Ureter (tissue), 1 donor: ENCODE measurements at regions not wholly inside any gene's neighbourhood (a gene's known extent, or its start where the extent isn't known, plus 50 kb on each side); places are given as distances from the start of the nearest gene placed in this dataset.
"Not testable (repeated sequence)": the region's sequence is repeated elsewhere in the genome, so short reads cannot be mapped to it uniquely, and the experiment has no call there.

Source experiments
- DNase-seq: peaks from one replicate; pipeline ENCODE4 v3.0.0-alpha.2; 2020; ENCODE audit warnings: low spot score
- donor health status: DM: yes; HTN: yes; CAD: no.

- DNase-seq: no peak
These were observed 722.6 kb downstream of the GATA3 start for GRCh38 chr10:8776926-8777622.

- DNase-seq: no peak
These were observed 724.2 kb downstream of the GATA3 start for GRCh38 chr10:8778713-8779112.

- no peak for DNase-seq
These were observed 733.2 kb downstream of the GATA3 start for GRCh38 chr10:8787649-8788048.

GRCh38 chr10:8790390-8790789, 735.9 kb downstream of the GATA3 start:
- DNase-seq: no peak

- DNase-seq: no peak
These were observed 740.4 kb downstream of the GATA3 start for GRCh38 chr10:8794860-8795259.

- DNase-seq: no peak
These were observed 745.9 kb downstream of the GATA3 start for GRCh38 chr10:8800426-8800825.

GRCh38 chr10:8803992-8804391, 749.5 kb downstream of the GATA3 start:
- DNase-seq: no peak

GRCh38 chr10:8810677-8811076, 756.2 kb downstream of the GATA3 start:
- DNase-seq: no peak

GRCh38 chr10:8811201-8811600, 756.7 kb downstream of the GATA3 start:
- no peak for DNase-seq

GRCh38 chr10:8815969-8816368, 761.5 kb downstream of the GATA3 start:
- no peak for DNase-seq

GRCh38 chr10:8817299-8817698, 762.8 kb downstream of the GATA3 start:
- no peak for DNase-seq

- DNase-seq: no peak
These were observed 771.1 kb downstream of the GATA3 start for GRCh38 chr10:8825611-8826010.

- DNase-seq: no peak
These were observed 775.1 kb downstream of the GATA3 start for GRCh38 chr10:8829592-8829991.

- no peak for DNase-seq
These were observed 775.6 kb downstream of the GATA3 start for GRCh38 chr10:8830048-8830447.

GRCh38 chr10:8830876-8831275, 776.4 kb downstream of the GATA3 start:
- DNase-seq: no peak

GRCh38 chr10:8835453-8836167, 781.1 kb downstream of the GATA3 start:
- DNase-seq: no peak

GRCh38 chr10:8840356-8840755, 785.9 kb downstream of the GATA3 start:
- DNase-seq: no peak

- no peak for DNase-seq
These were observed 789.7 kb downstream of the GATA3 start for GRCh38 chr10:8844141-8844540.

- DNase-seq: no peak
These were observed 798.1 kb downstream of the GATA3 start for GRCh38 chr10:8852546-8852945.

- DNase-seq: no peak
These were observed 798.6 kb downstream of the GATA3 start for GRCh38 chr10:8853048-8853447.

GRCh38 chr10:8868924-8869323, 814.4 kb downstream of the GATA3 start:
- not testable (repeated sequence) for DNase-seq

- DNase-seq: no peak
These were observed 818.8 kb downstream of the GATA3 start for GRCh38 chr10:8873310-8873709.

- DNase-seq: no peak
These were observed 819.8 kb downstream of the GATA3 start for GRCh38 chr10:8874268-8874667.

- no peak for DNase-seq
These were observed 820.5 kb downstream of the GATA3 start for GRCh38 chr10:8874972-8875371.
